ENCODE measurements at regions not wholly inside any gene's neighbourhood (a gene's known extent, or its start where the extent isn't known, plus 50 kb on each side); places are given as distances from the start of the nearest gene placed in this dataset.

DNA sequence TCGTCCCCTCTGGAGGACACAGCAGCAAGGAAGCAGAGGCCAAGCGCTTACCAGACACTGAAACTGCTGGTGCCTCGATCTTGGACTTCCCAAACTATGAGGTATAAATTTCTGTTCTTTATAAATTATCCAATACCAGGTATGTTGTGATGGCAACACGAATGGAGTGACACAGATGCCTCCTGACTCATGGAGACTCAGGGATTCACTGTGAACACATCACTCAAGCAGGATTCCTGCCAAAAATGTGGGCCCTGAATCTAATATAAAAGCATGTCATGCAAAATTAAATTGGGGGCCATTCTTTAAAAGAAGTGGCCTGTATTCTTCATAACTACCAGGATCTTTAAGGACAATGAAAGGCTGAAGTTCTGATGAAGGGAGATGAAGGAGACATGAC is 52.5 kb upstream of the SLC22A23 start:
- DNase-seq (ENCODE audit: low spot score) (no peak), ATAC-seq (ENCODE audit: low FRiP score) (no peak)
- TF ChIP-seq, protein P1, sequence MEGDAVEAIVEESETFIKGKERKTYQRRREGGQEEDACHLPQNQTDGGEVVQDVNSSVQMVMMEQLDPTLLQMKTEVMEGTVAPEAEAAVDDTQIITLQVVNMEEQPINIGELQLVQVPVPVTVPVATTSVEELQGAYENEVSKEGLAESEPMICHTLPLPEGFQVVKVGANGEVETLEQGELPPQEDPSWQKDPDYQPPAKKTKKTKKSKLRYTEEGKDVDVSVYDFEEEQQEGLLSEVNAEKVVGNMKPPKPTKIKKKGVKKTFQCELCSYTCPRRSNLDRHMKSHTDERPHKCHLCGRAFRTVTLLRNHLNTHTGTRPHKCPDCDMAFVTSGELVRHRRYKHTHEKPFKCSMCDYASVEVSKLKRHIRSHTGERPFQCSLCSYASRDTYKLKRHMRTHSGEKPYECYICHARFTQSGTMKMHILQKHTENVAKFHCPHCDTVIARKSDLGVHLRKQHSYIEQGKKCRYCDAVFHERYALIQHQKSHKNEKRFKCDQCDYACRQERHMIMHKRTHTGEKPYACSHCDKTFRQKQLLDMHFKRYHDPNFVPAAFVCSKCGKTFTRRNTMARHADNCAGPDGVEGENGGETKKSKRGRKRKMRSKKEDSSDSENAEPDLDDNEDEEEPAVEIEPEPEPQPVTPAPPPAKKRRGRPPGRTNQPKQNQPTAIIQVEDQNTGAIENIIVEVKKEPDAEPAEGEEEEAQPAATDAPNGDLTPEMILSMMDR (IDR thresholded peaks at IDR 0.05): no peak

DNA sequence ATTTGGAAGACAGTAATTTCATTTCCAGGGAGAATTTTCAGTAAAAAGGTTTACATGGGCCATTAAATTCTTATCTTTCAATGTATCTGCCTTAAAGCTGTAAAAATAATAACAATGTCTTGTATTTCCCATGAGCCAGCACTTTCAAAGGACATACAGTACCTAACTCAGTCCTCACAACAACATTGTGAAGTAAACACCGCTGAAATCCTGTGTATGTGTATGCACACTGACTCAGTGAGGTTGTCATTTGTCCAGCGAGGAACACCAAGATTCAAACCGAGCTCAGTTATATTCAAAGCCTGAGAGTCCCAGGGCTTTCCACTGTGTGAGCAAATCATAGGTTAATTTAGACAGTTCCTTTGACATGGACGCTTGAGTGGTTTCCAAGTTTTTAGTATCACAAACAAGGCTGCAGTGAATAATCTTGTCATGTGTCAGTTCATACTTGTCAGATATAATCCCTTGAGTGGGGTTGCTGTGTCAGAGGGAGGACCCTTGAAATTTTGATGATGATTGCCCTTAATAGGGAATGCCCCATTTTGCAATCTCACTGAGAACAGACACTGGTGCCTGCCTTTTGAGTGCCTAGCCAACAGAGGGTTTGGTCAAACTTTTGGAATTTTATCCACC is 50.0 kb upstream of the SLC22A23 start:
- ATAC-seq (ENCODE audit: low FRiP score): no peak
- TF ChIP-seq, protein P1 (IDR thresholded peaks at IDR 0.05): no peak
- no peak for DNase-seq (ENCODE audit: low spot score)
